ENCODE measurements at regions not wholly inside any gene's neighbourhood (a gene's known extent, or its start where the extent isn't known, plus 50 kb on each side); places are given as distances from the start of the nearest gene placed in this dataset.

- intact Hi-C loops (cut with micrococcal nuclease) = loop anchor here (10.0 kb wide), 1 partner anchor 797 kb away; the partner anchor contains the start of gene TMEM245
- no peaks in the 10 kb centered on the region for H3K9me3 Mint-ChIP-seq
- no peaks in the 10 kb centered on the region for H3K36me3 Mint-ChIP-seq (ENCODE audit: low read depth)
- no peak overlapping the region for H3K4me3 Mint-ChIP-seq
- H3K27ac Mint-ChIP-seq = no peak overlapping the region
- H3K4me1 Mint-ChIP-seq = peaks cover 25% of the 10 kb centered on the region
- DNase-seq = no peak
- H3K27me3 Mint-ChIP-seq = no peaks in the 10 kb centered on the region
These were observed 132.1 kb downstream of the PALM2AKAP2 start for GRCh38 chr9:109912082-109912582.

GRCh38 chr9:109912726-109913460 lies 132.9 kb downstream of the PALM2AKAP2 start:
- intact Hi-C loops (cut with micrococcal nuclease) = loop anchor here (10.0 kb wide), 1 partner anchor 798 kb away; the partner anchor contains the start of gene TMEM245
- Mint-ChIP-seq H3K4me3 (no peak overlapping the region), H3K27ac (peak overlapping the region; percentile 17), H3K27me3 (no peaks in the 10 kb centered on the region), H3K4me1 (peaks cover 23% of the 10 kb centered on the region), H3K9me3 (no peaks in the 10 kb centered on the region), H3K36me3 (ENCODE audit: low read depth) (no peaks in the 10 kb centered on the region)
- DNase-seq = no peak

- H3K4me1 Mint-ChIP-seq = peaks cover 28% of the 10 kb centered on the region
- no peaks in the 10 kb centered on the region for H3K27me3 Mint-ChIP-seq
- intact Hi-C loops (cut with micrococcal nuclease) = loop anchor here (10.0 kb wide), 1 partner anchor 799 kb away; the partner anchor contains the start of gene TMEM245
- H3K27ac Mint-ChIP-seq = peak overlapping the region; percentile 17
- no peaks in the 10 kb centered on the region for H3K36me3 Mint-ChIP-seq (ENCODE audit: low read depth)
- H3K4me3 Mint-ChIP-seq = no peak overlapping the region
- no peaks in the 10 kb centered on the region for H3K9me3 Mint-ChIP-seq
- no peak for DNase-seq
These were observed 133.4 kb downstream of the PALM2AKAP2 start for GRCh38 chr9:109913461-109913810.

GRCh38 chr9:109914280-109915027 lies 134.5 kb downstream of the PALM2AKAP2 start:
- Mint-ChIP-seq H3K9me3 (no peaks in the 10 kb centered on the region), H3K27ac (peak overlapping the region; percentile 4), H3K4me1 (peaks cover 36% of the 10 kb centered on the region), H3K4me3 (no peak overlapping the region), H3K36me3 (ENCODE audit: low read depth) (no peaks in the 10 kb centered on the region), H3K27me3 (no peaks in the 10 kb centered on the region)
- intact Hi-C loops (cut with micrococcal nuclease) = loop anchor here (10.0 kb wide), 1 partner anchor 800 kb away; the partner anchor contains the start of gene TMEM245
- DNase-seq = no peak

GRCh38 chr9:109916316-109916715 lies 136.3 kb downstream of the PALM2AKAP2 start:
- H3K27ac Mint-ChIP-seq = peak overlapping the region; percentile 38
- intact Hi-C loops (cut with micrococcal nuclease) = loop anchor here (10.0 kb wide), 1 partner anchor 802 kb away; the partner anchor contains the start of gene TMEM245
- peaks cover 3% of the 10 kb centered on the region for H3K9me3 Mint-ChIP-seq
- peaks cover 47% of the 10 kb centered on the region for H3K4me1 Mint-ChIP-seq
- no peak for DNase-seq
- H3K4me3 Mint-ChIP-seq = no peak overlapping the region
- no peaks in the 10 kb centered on the region for H3K36me3 Mint-ChIP-seq (ENCODE audit: low read depth)
- H3K27me3 Mint-ChIP-seq = no peaks in the 10 kb centered on the region

GRCh38 chr9:109918339-109919163 lies 138.6 kb downstream of the PALM2AKAP2 start:
- peak overlapping the region; percentile 97 for H3K27ac Mint-ChIP-seq
- peaks cover 3% of the 10 kb centered on the region for H3K9me3 Mint-ChIP-seq
- peak overlapping the region; percentile 85 for H3K4me3 Mint-ChIP-seq
- H3K27me3 Mint-ChIP-seq = no peaks in the 10 kb centered on the region
- H3K36me3 Mint-ChIP-seq (ENCODE audit: low read depth) = no peaks in the 10 kb centered on the region
- peaks cover 50% of the 10 kb centered on the region for H3K4me1 Mint-ChIP-seq
- intact Hi-C loops (cut with micrococcal nuclease) = loop anchor here (1.0 to 10.0 kb wide), 12 partner anchors 10 to 804 kb away; partner anchors contain the start of gene TMEM245
- peak; percentile 85 for DNase-seq

GRCh38 chr9:109919736-109920408 lies 139.9 kb downstream of the PALM2AKAP2 start:
- Mint-ChIP-seq H3K4me3 (peak overlapping the region; percentile 20), H3K27ac (peak overlapping the region; percentile 71)
- intact Hi-C loops (cut with micrococcal nuclease) = loop anchor here (1.0 to 10.0 kb wide), 3 partner anchors 17 to 805 kb away; partner anchors contain the start of gene TMEM245

GRCh38 chr9:109922617-109923470 lies 142.8 kb downstream of the PALM2AKAP2 start:
- Mint-ChIP-seq H3K27me3 (no peaks in the 10 kb centered on the region), H3K36me3 (ENCODE audit: low read depth) (no peaks in the 10 kb centered on the region), H3K27ac (no peak overlapping the region), H3K4me3 (no peak overlapping the region), H3K9me3 (peaks cover 9% of the 10 kb centered on the region), H3K4me1 (peaks cover 49% of the 10 kb centered on the region)
- intact Hi-C loops (cut with micrococcal nuclease) = no loop called here
- DNase-seq = no peak

More at GRCh38 chr9:109919736-109920408, 139.9 kb downstream of the PALM2AKAP2 start:
- Mint-ChIP-seq H3K4me1 (peaks cover 43% of the 10 kb centered on the region), H3K36me3 (ENCODE audit: low read depth) (no peaks in the 10 kb centered on the region), H3K27me3 (no peaks in the 10 kb centered on the region), H3K9me3 (peaks cover 3% of the 10 kb centered on the region)
- DNase-seq = no peak

DNA sequence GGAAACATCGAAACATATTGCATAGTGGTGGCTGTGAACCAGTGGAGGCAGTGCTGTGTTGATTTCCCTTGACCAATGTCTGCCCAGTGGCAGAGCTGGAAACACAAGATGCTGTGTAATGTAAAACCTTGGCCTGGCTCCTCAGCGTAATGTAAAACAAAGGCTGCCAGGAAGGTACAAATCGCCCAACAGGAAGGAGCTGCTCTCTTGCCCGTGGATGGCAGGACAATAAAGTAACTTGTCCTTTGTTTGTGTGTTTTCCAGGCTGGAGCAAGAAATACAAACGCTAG lies 143.4 kb downstream of the PALM2AKAP2 start:
- intact Hi-C loops (cut with micrococcal nuclease) = no loop called here
- Mint-ChIP-seq H3K36me3 (ENCODE audit: low read depth) (no peaks in the 10 kb centered on the region), H3K4me3 (no peak overlapping the region), H3K4me1 (peaks cover 43% of the 10 kb centered on the region), H3K9me3 (peaks cover 9% of the 10 kb centered on the region), H3K27me3 (no peaks in the 10 kb centered on the region), H3K27ac (no peak overlapping the region)
- no peak for DNase-seq

DNA sequence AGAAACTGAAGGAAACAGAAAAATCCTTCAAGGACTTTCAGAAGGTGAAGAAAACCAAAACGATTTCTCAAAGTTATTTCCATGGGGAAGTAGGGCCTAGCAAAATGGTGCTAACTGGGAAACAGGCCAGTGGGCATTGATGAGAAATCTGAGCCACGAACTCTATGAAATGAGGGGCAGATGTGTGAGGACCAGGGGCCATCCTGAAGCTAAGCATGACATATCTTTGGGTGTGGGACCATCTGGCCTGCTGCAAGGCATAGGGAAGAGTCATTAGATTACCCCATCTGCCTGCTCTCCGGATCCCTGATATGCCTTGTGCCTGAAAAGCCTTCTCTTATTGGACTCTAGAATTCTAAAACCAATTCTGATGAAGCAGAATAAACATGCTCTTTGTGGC lies 143.8 kb downstream of the PALM2AKAP2 start:
- Mint-ChIP-seq H3K9me3 (peaks cover 9% of the 10 kb centered on the region), H3K4me1 (peaks cover 39% of the 10 kb centered on the region), H3K36me3 (ENCODE audit: low read depth) (no peaks in the 10 kb centered on the region), H3K27me3 (no peaks in the 10 kb centered on the region), H3K27ac (no peak overlapping the region), H3K4me3 (no peak overlapping the region)
- intact Hi-C loops (cut with micrococcal nuclease) = no loop called here
- no peak for DNase-seq

DNA sequence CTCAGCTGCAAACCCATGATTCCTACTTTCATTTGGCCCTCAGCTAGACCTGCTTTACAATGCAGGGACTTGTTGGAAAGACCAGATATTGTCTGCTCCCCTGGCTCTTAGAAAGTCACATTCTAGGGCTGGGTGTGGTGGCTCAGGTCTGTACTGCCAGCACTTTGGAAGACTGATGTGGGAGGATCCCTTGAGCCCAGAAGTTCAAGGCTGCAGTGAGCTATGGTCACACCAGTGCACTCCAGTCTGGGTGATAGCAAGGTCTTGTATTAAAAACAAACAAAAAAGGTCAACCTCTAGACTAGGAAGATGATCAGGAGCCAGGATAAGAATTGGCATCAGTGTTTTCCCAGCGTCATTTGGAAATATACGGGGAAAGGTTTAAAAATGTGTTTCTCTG lies 145.8 kb downstream of the PALM2AKAP2 start:
- Mint-ChIP-seq H3K36me3 (ENCODE audit: low read depth) (no peaks in the 10 kb centered on the region), H3K9me3 (peaks cover 6% of the 10 kb centered on the region), H3K4me1 (peaks cover 29% of the 10 kb centered on the region), H3K4me3 (no peak overlapping the region), H3K27me3 (no peaks in the 10 kb centered on the region), H3K27ac (no peak overlapping the region)
- intact Hi-C loops (cut with micrococcal nuclease) = no loop called here
- DNase-seq = no peak

DNA sequence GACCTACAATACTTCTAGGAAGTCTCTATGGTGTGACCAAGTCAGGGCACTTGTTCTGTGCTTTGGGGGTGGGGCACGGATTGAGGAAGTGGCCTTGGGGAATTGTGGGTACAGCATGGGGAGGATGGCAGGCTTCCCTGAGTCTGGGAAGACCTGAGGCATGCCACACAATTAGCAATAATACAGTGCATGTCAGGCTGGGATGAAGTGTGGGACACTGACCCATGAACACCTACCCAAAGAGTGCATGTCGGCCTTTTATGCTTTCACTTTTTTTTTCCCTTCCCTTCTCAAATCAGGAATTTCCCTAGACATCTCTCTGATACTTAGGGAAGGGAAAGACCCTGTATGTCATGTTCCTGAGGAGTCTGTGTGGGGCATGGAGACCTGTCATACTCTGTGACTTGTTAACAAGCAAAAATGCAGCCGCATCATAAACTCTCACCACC lies 146.4 kb downstream of the PALM2AKAP2 start:
- Mint-ChIP-seq H3K9me3 (peaks cover 6% of the 10 kb centered on the region), H3K27me3 (no peaks in the 10 kb centered on the region), H3K36me3 (ENCODE audit: low read depth) (no peaks in the 10 kb centered on the region), H3K4me3 (no peak overlapping the region), H3K4me1 (peaks cover 23% of the 10 kb centered on the region), H3K27ac (peak overlapping the region; percentile 39)
- no peak for DNase-seq
- intact Hi-C loops (cut with micrococcal nuclease) = no loop called here

Data from activated CD4-positive, alpha-beta T cell treated with anti-CD3 and anti-CD28 coated beads, Interleukin-2, amount 10 ng/mL, durations not matched to agents 24 days and 14 days (primary cell).